PC-9 (cell line): ENCODE measurements at regions not wholly inside any gene's neighbourhood (a gene's known extent, or its start where the extent isn't known, plus 50 kb on each side); places are given as distances from the start of the nearest gene placed in this dataset.

Source experiments
- EZH2 ChIP-seq: fragments of 200-600 bp; sonication (generic); IDR thresholded peaks from 2 replicates; pipeline ENCODE4 v1.8.0; 2017; ENCODE audit warnings: antibody characterized with exemption, low read depth
- TF ChIP-seq, protein P1 (sequence below): fragments of 200-600 bp; sonication (generic); conservative IDR thresholded peaks from 2 replicates; pipeline ENCODE4 v1.6.1; 2017; ENCODE audit warnings: mixed run types, antibody characterized with exemption, mild to moderate bottlenecking, moderate library complexity

DNA sequence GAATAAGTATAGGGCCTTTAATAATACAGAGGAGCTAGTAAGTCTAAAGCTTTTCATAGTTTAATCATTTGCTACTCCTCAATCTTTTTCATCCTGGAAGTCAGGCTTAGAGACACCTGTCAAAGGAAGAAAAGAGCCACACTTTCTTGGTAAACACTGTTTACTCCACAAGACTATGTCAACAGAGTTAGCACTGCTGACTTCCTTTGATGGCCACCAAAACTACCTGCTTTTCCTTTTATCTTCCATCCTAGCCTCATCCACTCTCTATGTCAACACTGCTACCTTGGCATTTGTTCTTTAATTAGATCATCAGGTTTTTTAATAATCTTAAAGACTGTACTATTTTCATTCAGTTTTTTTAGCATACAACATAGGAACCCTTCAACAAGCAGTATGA, 106.2 kb downstream of the ELAPOR2 start:
- TF ChIP-seq, protein P1, sequence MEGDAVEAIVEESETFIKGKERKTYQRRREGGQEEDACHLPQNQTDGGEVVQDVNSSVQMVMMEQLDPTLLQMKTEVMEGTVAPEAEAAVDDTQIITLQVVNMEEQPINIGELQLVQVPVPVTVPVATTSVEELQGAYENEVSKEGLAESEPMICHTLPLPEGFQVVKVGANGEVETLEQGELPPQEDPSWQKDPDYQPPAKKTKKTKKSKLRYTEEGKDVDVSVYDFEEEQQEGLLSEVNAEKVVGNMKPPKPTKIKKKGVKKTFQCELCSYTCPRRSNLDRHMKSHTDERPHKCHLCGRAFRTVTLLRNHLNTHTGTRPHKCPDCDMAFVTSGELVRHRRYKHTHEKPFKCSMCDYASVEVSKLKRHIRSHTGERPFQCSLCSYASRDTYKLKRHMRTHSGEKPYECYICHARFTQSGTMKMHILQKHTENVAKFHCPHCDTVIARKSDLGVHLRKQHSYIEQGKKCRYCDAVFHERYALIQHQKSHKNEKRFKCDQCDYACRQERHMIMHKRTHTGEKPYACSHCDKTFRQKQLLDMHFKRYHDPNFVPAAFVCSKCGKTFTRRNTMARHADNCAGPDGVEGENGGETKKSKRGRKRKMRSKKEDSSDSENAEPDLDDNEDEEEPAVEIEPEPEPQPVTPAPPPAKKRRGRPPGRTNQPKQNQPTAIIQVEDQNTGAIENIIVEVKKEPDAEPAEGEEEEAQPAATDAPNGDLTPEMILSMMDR: no peak
- no peak for TF ChIP-seq EZH2
